GM12878 (cell line): ENCODE measurements at regions not wholly inside any gene's neighbourhood (a gene's known extent, or its start where the extent isn't known, plus 50 kb on each side); places are given as distances from the start of the nearest gene placed in this dataset.

Experiments
- ATAC-seq: fragments of 200-7000 bp; cut with Tn5 transposase; 3 replicates; pipeline ENCODE4 v1.9.1; 2020; ENCODE audit warnings: mild to moderate bottlenecking, moderate library complexity
- BruUV-seq: library from RNA; stranded (reverse); fragments of 400-500 nt; replicated peaks from 2 replicates; lab custom pipeline; 2021; lab: Mats Ljungman, UMichigan
- CTCF ChIA-PET: fragments of 300-600 bp; sonication (Branson Sonifier 250); formaldehyde crosslinking; extraction: SDS; loops from one replicate; lab custom pipeline; 2021; ENCODE audit warnings: inconsistent platforms; lab: Yijun Ruan, JAX
- POLR2A ChIA-PET: fragments of 350-600 bp; formaldehyde crosslinking; extraction: SDS; loops from one replicate; lab custom pipeline; 2021; ENCODE audit warnings: inconsistent platforms; lab: Charles Lee
- RAD21 ChIA-PET: fragments of 300-600 bp; sonication (Branson Sonifier 250); formaldehyde crosslinking; loops from one replicate; lab custom pipeline; 2023; ENCODE audit warnings: antibody characterized with exemption; ENCODE audit not compliant: unreplicated experiment; lab: Charles Lee
- SMC1A ChIA-PET: fragments of 300-600 bp; sonication (Branson Sonifier 250); formaldehyde crosslinking; loops from one replicate; lab custom pipeline; 2023; ENCODE audit not compliant: unreplicated experiment, uncharacterized antibody; lab: Charles Lee
- DNase-seq: peaks from one replicate; pipeline ENCODE4 v3.0.0-alpha.2; 2011; ENCODE audit warnings: low read depth, low spot score
- FAIRE-seq: peaks from 3 replicates; lab custom pipeline; 2011; peaks lifted over from hg19 to GRCh38; lab: Jason Lieb, UNC
- H2AFZ ChIP-seq: 2 replicates; pipeline ENCODE4 v1.6.0; 2011; ENCODE audit warnings: low read depth, low read length, control low read depth; ENCODE audit not compliant: control insufficient read depth
- H3K27ac ChIP-seq: 2 replicates; pipeline ENCODE4 v1.5.1; 2011; ENCODE audit warnings: control low read depth; ENCODE audit not compliant: control insufficient read depth, insufficient read depth
- H3K27me3 ChIP-seq, 2 experiments: replicated peaks in 1 of 2; 2 replicates each; pipeline versions ENCODE4 v1.6.0 to v1.6.1; 2011; ENCODE audit warnings: low read length in 1 of 2; ENCODE audit not compliant: control insufficient read depth in 2 of 2, insufficient read depth in 2 of 2
- H3K36me3 ChIP-seq, 2 experiments: 2 replicates each; pipeline ENCODE4 v1.5.1; 2011; ENCODE audit warnings: low read length in 1 of 2; ENCODE audit not compliant: control insufficient read depth in 2 of 2, insufficient read depth in 2 of 2
- H3K4me1 ChIP-seq: 2 replicates; pipeline ENCODE4 v1.6.1; 2011; ENCODE audit warnings: mild to moderate bottlenecking, low read length, moderate library complexity, mixed read lengths; ENCODE audit not compliant: control insufficient read depth, insufficient read depth
- H3K4me2 ChIP-seq: 2 replicates; pipeline ENCODE4 v1.6.0; 2011; ENCODE audit warnings: control low read depth; ENCODE audit not compliant: control insufficient read depth, insufficient read depth
- H3K4me3 ChIP-seq: fragments of 200-600 bp; sonication (generic); 2 replicates; pipeline ENCODE4 v1.5.1; 2016
- H3K79me2 ChIP-seq: 2 replicates; pipeline ENCODE4 v1.6.0; 2011; ENCODE audit warnings: low read length; ENCODE audit not compliant: control insufficient read depth, insufficient read depth
- H3K9ac ChIP-seq: 2 replicates; pipeline ENCODE4 v1.8.0; 2011; ENCODE audit warnings: low read length, control low read depth, mixed read lengths; ENCODE audit not compliant: control insufficient read depth, insufficient read depth
- H3K9me3 ChIP-seq: replicated peaks from 3 replicates; pipeline ENCODE4 v1.5.1; 2011; ENCODE audit warnings: mild to moderate bottlenecking, low read length; ENCODE audit not compliant: control insufficient read depth, insufficient read depth
- H4K20me1 ChIP-seq: 2 replicates; pipeline ENCODE4 v1.6.0; 2011; ENCODE audit not compliant: control insufficient read depth, insufficient read depth
- BACH1 ChIP-seq: fragments of 450-650 bp; IDR thresholded peaks from 2 replicates; pipeline ENCODE4 v1.6.1; 2017; ENCODE audit warnings: mild to moderate bottlenecking, borderline replicate concordance
- BCL11A ChIP-seq: IDR thresholded peaks from 2 replicates; pipeline ENCODE4 v1.6.1; 2011; ENCODE audit warnings: low read depth, low read length
- DPF2 ChIP-seq: fragments of 450-650 bp; IDR thresholded peaks from 2 replicates; pipeline ENCODE4 v1.6.1; 2017; ENCODE audit warnings: mild to moderate bottlenecking
- ESRRA ChIP-seq: IDR thresholded peaks from 2 replicates; pipeline ENCODE4 v1.6.1; 2012; ENCODE audit warnings: mild to moderate bottlenecking, low read length, improper control_type of control experiment
- KAT2A ChIP-seq: conservative IDR thresholded peaks from 2 replicates; pipeline ENCODE4 v1.6.1; 2011; ENCODE audit warnings: low read depth, low read length; ENCODE audit not compliant: control insufficient read depth
- MYC ChIP-seq: IDR thresholded peaks from 2 replicates; pipeline ENCODE4 v1.6.1; 2011; ENCODE audit warnings: mild to moderate bottlenecking, low read length, moderate library complexity, inconsistent platforms; ENCODE audit not compliant: insufficient read depth, insufficient replicate concordance, insufficient read length, severe bottlenecking
- NFXL1 ChIP-seq: fragments of 450-650 bp; IDR thresholded peaks from 2 replicates; pipeline ENCODE4 v1.6.1; 2017; ENCODE audit warnings: antibody characterized with exemption, mild to moderate bottlenecking, borderline replicate concordance
- RBBP5 ChIP-seq: fragments of 200-600 bp; sonication (generic); conservative IDR thresholded peaks from 2 replicates; pipeline ENCODE4 v1.6.1; 2016
- SIN3A ChIP-seq: IDR thresholded peaks from 2 replicates; pipeline ENCODE4 v1.6.1; 2012; ENCODE audit warnings: low read depth, low read length, improper control_type of control experiment
- SMARCA5 ChIP-seq: fragments of 450-650 bp; IDR thresholded peaks from 2 replicates; pipeline ENCODE4 v1.6.1; 2017; ENCODE audit warnings: mild to moderate bottlenecking
- SUZ12 ChIP-seq: fragments of 200-600 bp; sonication (generic); IDR thresholded peaks from one replicate; pipeline ENCODE4 v1.6.1; 2018; ENCODE audit warnings: antibody characterized with exemption, mild to moderate bottlenecking; ENCODE audit not compliant: unreplicated experiment
- ZNF207 ChIP-seq: fragments of 450-650 bp; IDR thresholded peaks from 2 replicates; pipeline ENCODE4 v1.6.1; 2014; ENCODE audit warnings: antibody characterized with exemption, mild to moderate bottlenecking, borderline replicate concordance
- ZZZ3 ChIP-seq: IDR thresholded peaks from 2 replicates; pipeline ENCODE4 v1.6.1; 2011; ENCODE audit warnings: low read depth; ENCODE audit not compliant: control insufficient read depth, insufficient read length
- WGBS: methylation state at CpG from one replicate; pipeline ENCODE4 v1.1.6; 2016; ENCODE audit warnings: low lambda C conversion rate; ENCODE audit not compliant: insufficient replicate concordance, insufficient coverage; ENCODE audit errors: missing lambda C conversion rate; 5-methylcytosine and 5-hydroxymethylcytosine counted together
- in situ Hi-C: fragments of 300-500 bp; cut with MboI; formaldehyde crosslinking; loops from 9 replicates; pipeline ENCODE4 v1.14.3; 2018; ENCODE audit warnings: mixed read lengths
- intact Hi-C: fragments of 100-400 bp; cut with micrococcal nuclease; formaldehyde crosslinking; loops from one replicate; pipeline ENCODE4 v1.14.2; 2022; ENCODE audit not compliant: unreplicated experiment
- TF ChIP-seq, protein P1 (sequence below): fragments of 450-650 bp; IDR thresholded peaks from 2 replicates; pipeline ENCODE4 v1.6.1; 2017; ENCODE audit warnings: mild to moderate bottlenecking, moderate library complexity
- TF ChIP-seq, protein P2 (sequence below): fragments of 450-650 bp; IDR thresholded peaks from 2 replicates; pipeline ENCODE4 v1.6.1; 2018; ENCODE audit warnings: borderline replicate concordance, mild to moderate bottlenecking; ENCODE audit not compliant: partially characterized antibody
- TF ChIP-seq, protein P3 (sequence below): fragments of 150-350 bp; IDR thresholded peaks from 2 replicates; pipeline ENCODE4 v1.6.1; 2014; ENCODE audit warnings: mild to moderate bottlenecking, low read depth, low read length
- TF ChIP-seq, protein P4 (sequence below): fragments of 450-650 bp; IDR thresholded peaks from 2 replicates; pipeline ENCODE4 v1.6.1; 2016; ENCODE audit warnings: mild to moderate bottlenecking

DNA sequence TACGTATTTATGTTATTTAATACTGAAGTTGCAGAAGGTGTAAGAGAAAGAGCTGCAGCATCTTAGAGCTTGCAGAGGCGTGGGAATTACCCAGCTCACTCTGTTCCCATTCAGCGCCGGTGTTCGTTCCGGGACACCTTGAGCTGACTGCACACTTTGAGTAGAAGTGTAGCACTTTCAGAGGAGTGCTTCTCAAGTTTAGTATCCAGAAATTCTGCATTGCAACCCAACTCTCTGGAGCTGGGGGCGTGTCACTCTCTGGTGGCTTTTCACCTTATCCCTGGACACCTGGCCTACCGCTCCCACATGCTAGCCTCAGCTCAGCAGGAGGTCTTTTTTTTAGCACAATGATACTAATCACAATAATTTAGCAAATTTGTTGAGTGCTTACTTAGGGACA is 66.4 kb upstream of the SHH start:
- H2AFZ ChIP-seq = no peak overlapping the region
- H3K4me3 ChIP-seq = no peak overlapping the region
- ATAC-seq (no peak), DNase-seq (no peak), FAIRE-seq (no peak)
- intact Hi-C loops = no loop called here
- POLR2A ChIA-PET = no interaction called here
- H3K4me2 ChIP-seq = no peak overlapping the region
- SMC1A ChIA-PET = no interaction called here
- RAD21 ChIA-PET = no interaction called here
- no peaks in the 10 kb centered on the region for H3K27me3 ChIP-seq
- CTCF ChIA-PET = no interaction called here
- 56% methylated on average over 8 of the region's 8 CpGs for WGBS
- no peaks in the 10 kb centered on the region for H3K4me1 ChIP-seq
- no peak overlapping the region for H3K27ac ChIP-seq
- H3K79me2 ChIP-seq = no peaks in the 10 kb centered on the region
- no TSS peak for BruUV-seq
- H3K9me3 ChIP-seq = no peaks in the 10 kb centered on the region
- H3K36me3 ChIP-seq = no peaks in the 10 kb centered on the region
- H4K20me1 ChIP-seq = no peaks in the 10 kb centered on the region
- no peak overlapping the region for H3K9ac ChIP-seq
- in situ Hi-C loops = no loop called here
- TF ChIP-seq BACH1 = no peak
- TF ChIP-seq MYC = no peak
- TF ChIP-seq SUZ12 = no peak
- TF ChIP-seq ESRRA = no peak
- TF ChIP-seq ZNF207 = no peak
- TF ChIP-seq KAT2A = no peak
- TF ChIP-seq SIN3A = no peak
- TF ChIP-seq, protein P1, sequence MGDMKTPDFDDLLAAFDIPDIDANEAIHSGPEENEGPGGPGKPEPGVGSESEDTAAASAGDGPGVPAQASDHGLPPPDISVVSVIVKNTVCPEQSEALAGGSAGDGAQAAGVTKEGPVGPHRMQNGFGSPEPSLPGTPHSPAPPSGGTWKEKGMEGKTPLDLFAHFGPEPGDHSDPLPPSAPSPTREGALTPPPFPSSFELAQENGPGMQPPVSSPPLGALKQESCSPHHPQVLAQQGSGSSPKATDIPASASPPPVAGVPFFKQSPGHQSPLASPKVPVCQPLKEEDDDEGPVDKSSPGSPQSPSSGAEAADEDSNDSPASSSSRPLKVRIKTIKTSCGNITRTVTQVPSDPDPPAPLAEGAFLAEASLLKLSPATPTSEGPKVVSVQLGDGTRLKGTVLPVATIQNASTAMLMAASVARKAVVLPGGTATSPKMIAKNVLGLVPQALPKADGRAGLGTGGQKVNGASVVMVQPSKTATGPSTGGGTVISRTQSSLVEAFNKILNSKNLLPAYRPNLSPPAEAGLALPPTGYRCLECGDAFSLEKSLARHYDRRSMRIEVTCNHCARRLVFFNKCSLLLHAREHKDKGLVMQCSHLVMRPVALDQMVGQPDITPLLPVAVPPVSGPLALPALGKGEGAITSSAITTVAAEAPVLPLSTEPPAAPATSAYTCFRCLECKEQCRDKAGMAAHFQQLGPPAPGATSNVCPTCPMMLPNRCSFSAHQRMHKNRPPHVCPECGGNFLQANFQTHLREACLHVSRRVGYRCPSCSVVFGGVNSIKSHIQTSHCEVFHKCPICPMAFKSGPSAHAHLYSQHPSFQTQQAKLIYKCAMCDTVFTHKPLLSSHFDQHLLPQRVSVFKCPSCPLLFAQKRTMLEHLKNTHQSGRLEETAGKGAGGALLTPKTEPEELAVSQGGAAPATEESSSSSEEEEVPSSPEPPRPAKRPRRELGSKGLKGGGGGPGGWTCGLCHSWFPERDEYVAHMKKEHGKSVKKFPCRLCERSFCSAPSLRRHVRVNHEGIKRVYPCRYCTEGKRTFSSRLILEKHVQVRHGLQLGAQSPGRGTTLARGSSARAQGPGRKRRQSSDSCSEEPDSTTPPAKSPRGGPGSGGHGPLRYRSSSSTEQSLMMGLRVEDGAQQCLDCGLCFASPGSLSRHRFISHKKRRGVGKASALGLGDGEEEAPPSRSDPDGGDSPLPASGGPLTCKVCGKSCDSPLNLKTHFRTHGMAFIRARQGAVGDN = no peak
- no peak for TF ChIP-seq BCL11A
- no peak for TF ChIP-seq RBBP5
- TF ChIP-seq, protein P2, sequence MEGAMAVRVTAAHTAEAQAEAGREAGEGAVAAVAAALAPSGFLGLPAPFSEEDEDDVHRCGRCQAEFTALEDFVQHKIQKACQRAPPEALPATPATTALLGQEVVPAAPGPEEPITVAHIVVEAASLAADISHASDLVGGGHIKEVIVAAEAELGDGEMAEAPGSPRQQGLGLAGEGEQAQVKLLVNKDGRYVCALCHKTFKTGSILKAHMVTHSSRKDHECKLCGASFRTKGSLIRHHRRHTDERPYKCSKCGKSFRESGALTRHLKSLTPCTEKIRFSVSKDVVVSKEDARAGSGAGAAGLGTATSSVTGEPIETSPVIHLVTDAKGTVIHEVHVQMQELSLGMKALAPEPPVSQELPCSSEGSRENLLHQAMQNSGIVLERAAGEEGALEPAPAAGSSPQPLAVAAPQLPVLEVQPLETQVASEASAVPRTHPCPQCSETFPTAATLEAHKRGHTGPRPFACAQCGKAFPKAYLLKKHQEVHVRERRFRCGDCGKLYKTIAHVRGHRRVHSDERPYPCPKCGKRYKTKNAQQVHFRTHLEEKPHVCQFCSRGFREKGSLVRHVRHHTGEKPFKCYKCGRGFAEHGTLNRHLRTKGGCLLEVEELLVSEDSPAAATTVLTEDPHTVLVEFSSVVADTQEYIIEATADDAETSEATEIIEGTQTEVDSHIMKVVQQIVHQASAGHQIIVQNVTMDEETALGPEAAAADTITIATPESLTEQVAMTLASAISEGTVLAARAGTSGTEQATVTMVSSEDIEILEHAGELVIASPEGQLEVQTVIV = no peak
- TF ChIP-seq SMARCA5 = no peak
- no peak for TF ChIP-seq ZZZ3
- no peak for TF ChIP-seq NFXL1
- TF ChIP-seq, protein P3, sequence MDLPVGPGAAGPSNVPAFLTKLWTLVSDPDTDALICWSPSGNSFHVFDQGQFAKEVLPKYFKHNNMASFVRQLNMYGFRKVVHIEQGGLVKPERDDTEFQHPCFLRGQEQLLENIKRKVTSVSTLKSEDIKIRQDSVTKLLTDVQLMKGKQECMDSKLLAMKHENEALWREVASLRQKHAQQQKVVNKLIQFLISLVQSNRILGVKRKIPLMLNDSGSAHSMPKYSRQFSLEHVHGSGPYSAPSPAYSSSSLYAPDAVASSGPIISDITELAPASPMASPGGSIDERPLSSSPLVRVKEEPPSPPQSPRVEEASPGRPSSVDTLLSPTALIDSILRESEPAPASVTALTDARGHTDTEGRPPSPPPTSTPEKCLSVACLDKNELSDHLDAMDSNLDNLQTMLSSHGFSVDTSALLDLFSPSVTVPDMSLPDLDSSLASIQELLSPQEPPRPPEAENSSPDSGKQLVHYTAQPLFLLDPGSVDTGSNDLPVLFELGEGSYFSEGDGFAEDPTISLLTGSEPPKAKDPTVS = no peak
- TF ChIP-seq, protein P4, sequence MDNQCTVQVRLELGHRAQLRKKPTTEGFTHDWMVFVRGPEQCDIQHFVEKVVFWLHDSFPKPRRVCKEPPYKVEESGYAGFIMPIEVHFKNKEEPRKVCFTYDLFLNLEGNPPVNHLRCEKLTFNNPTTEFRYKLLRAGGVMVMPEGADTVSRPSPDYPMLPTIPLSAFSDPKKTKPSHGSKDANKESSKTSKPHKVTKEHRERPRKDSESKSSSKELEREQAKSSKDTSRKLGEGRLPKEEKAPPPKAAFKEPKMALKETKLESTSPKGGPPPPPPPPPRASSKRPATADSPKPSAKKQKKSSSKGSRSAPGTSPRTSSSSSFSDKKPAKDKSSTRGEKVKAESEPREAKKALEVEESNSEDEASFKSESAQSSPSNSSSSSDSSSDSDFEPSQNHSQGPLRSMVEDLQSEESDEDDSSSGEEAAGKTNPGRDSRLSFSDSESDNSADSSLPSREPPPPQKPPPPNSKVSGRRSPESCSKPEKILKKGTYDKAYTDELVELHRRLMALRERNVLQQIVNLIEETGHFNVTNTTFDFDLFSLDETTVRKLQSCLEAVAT = no peak
- TF ChIP-seq DPF2 = no peak
